ENCODE measurements at regions not wholly inside any gene's neighbourhood (a gene's known extent, or its start where the extent isn't known, plus 50 kb on each side); places are given as distances from the start of the nearest gene placed in this dataset.

- TF ChIP-seq CTCF (IDR thresholded peaks at IDR 0.05; ENCODE audit: low read depth, low read length, poor library complexity, severe bottlenecking) (no peak), EZH2phosphoT487 (IDR thresholded peaks at IDR 0.05; ENCODE audit: borderline replicate concordance, low read length) (no peak)
Measured at GRCh38 chr6:18668994-18669393, 281.8 kb downstream of the RNF144B start.
